CD4-positive, alpha-beta T cell treated with Interleukin-12 subunit alpha and Interleukin-12 subunit beta, for 1 hour (primary cell): ENCODE measurements at regions not wholly inside any gene's neighbourhood (a gene's known extent, or its start where the extent isn't known, plus 50 kb on each side); places are given as distances from the start of the nearest gene placed in this dataset.
A peak's percentile ranks its signal among the peaks of the same experiment; 100 is the strongest.
"Not testable (repeated sequence)": the region's sequence is repeated elsewhere in the genome, so short reads cannot be mapped to it uniquely, and the experiment has no call there.

ENCODE experiments used
- DNase-seq: peaks from one replicate; pipeline ENCODE4 v3.0.0-alpha.2; 2020

- DNase-seq = no peak
Measured at GRCh38 chr13:50616101-50616500, 227.4 kb downstream of the DLEU7 start.

- DNase-seq = no peak
Measured at GRCh38 chr13:50617134-50617721, 226.3 kb downstream of the DLEU7 start.

GRCh38 chr13:50618206-50618605 is 225.3 kb downstream of the DLEU7 start:
- no peak for DNase-seq

GRCh38 chr13:50626101-50626547 is 217.4 kb downstream of the DLEU7 start:
- no peak for DNase-seq

GRCh38 chr13:50627111-50627510 is 216.4 kb downstream of the DLEU7 start:
- no peak for DNase-seq

- not testable (repeated sequence) for DNase-seq
Measured at GRCh38 chr13:50628512-50628911, 215.0 kb downstream of the DLEU7 start.

- DNase-seq = no peak
Measured at GRCh38 chr13:50629497-50629896, 214.0 kb downstream of the DLEU7 start.

GRCh38 chr13:50629966-50630365 is 213.5 kb downstream of the DLEU7 start:
- no peak for DNase-seq

- DNase-seq = no peak
Measured at GRCh38 chr13:50631041-50631440, 212.5 kb downstream of the DLEU7 start.

GRCh38 chr13:50634339-50634738 is 209.2 kb downstream of the DLEU7 start:
- no peak for DNase-seq

- peak; percentile 26 for DNase-seq
Measured at GRCh38 chr13:50635504-50635903, 208.0 kb downstream of the DLEU7 start.

- DNase-seq = no peak
Measured at GRCh38 chr13:50636007-50636704, 207.3 kb downstream of the DLEU7 start.

GRCh38 chr13:50643060-50643459 is 200.4 kb downstream of the DLEU7 start:
- DNase-seq = no peak

- no peak for DNase-seq
Measured at GRCh38 chr13:50644081-50644871, 199.2 kb downstream of the DLEU7 start.

- DNase-seq = no peak
Measured at GRCh38 chr13:50645092-50645491, 198.4 kb downstream of the DLEU7 start.

- DNase-seq = no peak
Measured at GRCh38 chr13:50646070-50646469, 197.4 kb downstream of the DLEU7 start.

- DNase-seq = no peak
Measured at GRCh38 chr13:50649211-50649610, 194.3 kb downstream of the DLEU7 start.

- no peak for DNase-seq
Measured at GRCh38 chr13:50650592-50651504, 192.6 kb downstream of the DLEU7 start.

GRCh38 chr13:50651922-50652321 is 191.6 kb downstream of the DLEU7 start:
- DNase-seq = no peak

GRCh38 chr13:50654331-50654730 is 189.2 kb downstream of the DLEU7 start:
- no peak for DNase-seq

GRCh38 chr13:50661881-50662280 is 181.6 kb downstream of the DLEU7 start:
- DNase-seq = not testable (repeated sequence)

GRCh38 chr13:50664951-50665350 is 178.5 kb downstream of the DLEU7 start:
- DNase-seq = no peak

GRCh38 chr13:50668049-50668448 is 175.4 kb downstream of the DLEU7 start:
- DNase-seq = no peak
